Spleen (tissue), 7 donors: ENCODE measurements at regions not wholly inside any gene's neighbourhood (a gene's known extent, or its start where the extent isn't known, plus 50 kb on each side); places are given as distances from the start of the nearest gene placed in this dataset.

ENCODE experiments used
- CTCF ChIP-seq, 11 experiments: fragments of 200-600 bp in 7 of 11; fragments of 450-650 bp in 4 of 11; sonication (generic) in 4 of 11; IDR thresholded peaks in 8 of 11; conservative IDR thresholded peaks in 3 of 11; 1 replicate in 7 of 11; 2 replicates in 4 of 11; pipeline versions ENCODE4 v1.4.0 to v1.8.0; 2016 to 2021; ENCODE audit warnings: antibody characterized with exemption in 11 of 11, inconsistent platforms in 4 of 11, mild to moderate bottlenecking in 1 of 11
- POLR2A ChIP-seq, 3 donors: fragments of 450-650 bp; IDR thresholded peaks; one replicate each; pipeline ENCODE4 v1.5.1; 2017; ENCODE audit warnings: antibody characterized with exemption in 3 of 3, mild to moderate bottlenecking in 1 of 3
- POLR2AphosphoS5 ChIP-seq, 3 donors: sonication (generic); formaldehyde crosslinking; IDR thresholded peaks; one replicate each; pipeline ENCODE4 v1.5.1; 2017; ENCODE audit warnings: antibody characterized with exemption in 3 of 3
- donor health status: DM: no; HTN: no; CAD: no; lungs with moderate emphysema.
- donor health status: DM: no; HTN: no; CAD: no.
- donor health status: DM: no; HTN: no; CAD: no.

- TF ChIP-seq CTCF (IDR thresholded peaks at IDR 0.05 in 8 of 11, conservative IDR thresholded peaks at IDR 0.05 in 3 of 11) (no peak), POLR2A (IDR thresholded peaks at IDR 0.05) (no peak), POLR2AphosphoS5 (IDR thresholded peaks at IDR 0.05) (no peak)
Measured at GRCh38 chr7:46215987-46216567, 295.0 kb upstream of the IGFBP3 start.
